ENCODE measurements at regions not wholly inside any gene's neighbourhood (a gene's known extent, or its start where the extent isn't known, plus 50 kb on each side); places are given as distances from the start of the nearest gene placed in this dataset.
A peak's percentile ranks its signal among the peaks of the same experiment; 100 is the strongest.

- TF ChIP-seq ZNF572 (CRISPR knock-in tag; IDR thresholded peaks at IDR 0.05) (no peak), ZNF432 (CRISPR knock-in tag; IDR thresholded peaks at IDR 0.05; ENCODE audit: borderline replicate concordance) (no peak), ZNF563 (CRISPR knock-in tag; IDR thresholded peaks at IDR 0.05) (no peak), ZNF251 (CRISPR knock-in tag; IDR thresholded peaks at IDR 0.05) (no peak), NFATC3 (CRISPR knock-in tag; IDR thresholded peaks at IDR 0.05) (no peak), ZNF33B (CRISPR knock-in tag; IDR thresholded peaks at IDR 0.05) (no peak), ZNF720 (CRISPR knock-in tag; IDR thresholded peaks at IDR 0.05) (no peak), SMAD3 (CRISPR knock-in tag; IDR thresholded peaks at IDR 0.05) (peak; percentile 98), PHF8 (CRISPR knock-in tag; IDR thresholded peaks at IDR 0.05) (no peak), ZFYVE20 (CRISPR knock-in tag; IDR thresholded peaks at IDR 0.05; ENCODE audit: borderline replicate concordance, low read depth) (no peak), ZNF546 (CRISPR knock-in tag; conservative IDR thresholded peaks at IDR 0.05) (no peak), ZBTB39 (CRISPR knock-in tag; IDR thresholded peaks at IDR 0.05) (peak; percentile 59; the same call in 1 of the 2 replicates), THAP11 (CRISPR knock-in tag; IDR thresholded peaks at IDR 0.05) (peak; percentile 86), ZKSCAN1 (IDR thresholded peaks at IDR 0.05; ENCODE audit: low read length) (no peak), SNAPC5 (CRISPR knock-in tag; IDR thresholded peaks at IDR 0.05; ENCODE audit: borderline replicate concordance) (no peak), ZKSCAN8 (CRISPR knock-in tag; IDR thresholded peaks at IDR 0.05; ENCODE audit: borderline replicate concordance) (peak; percentile 96), ZNF367 (CRISPR knock-in tag; IDR thresholded peaks at IDR 0.05; ENCODE audit: borderline replicate concordance) (no peak), HDAC6 (IDR thresholded peaks at IDR 0.05; ENCODE audit: low read depth, low read length) (no peak), KDM6A (CRISPR knock-in tag; IDR thresholded peaks at IDR 0.05; ENCODE audit: low read depth) (peak; percentile 80), ZNF567 (CRISPR knock-in tag; IDR thresholded peaks at IDR 0.05; ENCODE audit: borderline replicate concordance) (no peak), BORCS8-MEF2B (CRISPR knock-in tag; IDR thresholded peaks at IDR 0.05) (no peak), ZMYM2 (CRISPR knock-in tag; IDR thresholded peaks at IDR 0.05) (peak; percentile 84), GATA4 (IDR thresholded peaks at IDR 0.05; ENCODE audit: borderline replicate concordance, low read depth) (peak; percentile 88; the same call in 1 of the 2 replicates), TBL1XR1 (IDR thresholded peaks at IDR 0.05; ENCODE audit: borderline replicate concordance, low read length, partially characterized antibody) (peak; percentile 97), SSRP1 (CRISPR knock-in tag; IDR thresholded peaks at IDR 0.05) (peak; percentile 94), MED8 (CRISPR knock-in tag; IDR thresholded peaks at IDR 0.05; ENCODE audit: insufficient replicate concordance) (peak; percentile 82), ZNF124 (CRISPR knock-in tag; IDR thresholded peaks at IDR 0.05) (peak; percentile 85; the same call in 1 of the 2 replicates), TCF12 (IDR thresholded peaks at IDR 0.05) (no peak), TCF12 (CRISPR knock-in tag; IDR thresholded peaks at IDR 0.05) (peak; percentile 72; the same call in 1 of the 2 replicates), ARNT2 (CRISPR knock-in tag; IDR thresholded peaks at IDR 0.05; ENCODE audit: low read depth) (no peak), SATB2 (CRISPR knock-in tag; IDR thresholded peaks at IDR 0.05) (no peak), CEBPB (IDR thresholded peaks at IDR 0.05; ENCODE audit: borderline replicate concordance, low read depth, low read length) (peak; percentile 100)
Observed at GRCh38 chr5:143554918-143555477, 151.5 kb upstream of the NR3C1 start (continued).

All from HepG2 (cell line).